GM21825 (cell line): ENCODE measurements at regions not wholly inside any gene's neighbourhood (a gene's known extent, or its start where the extent isn't known, plus 50 kb on each side); places are given as distances from the start of the nearest gene placed in this dataset.
"Not testable (repeated sequence)": the region's sequence is repeated elsewhere in the genome, so short reads cannot be mapped to it uniquely, and the experiment has no call there.

Experiments
- ATAC-seq: cut with Tn5 transposase; IDR thresholded peaks from one replicate; pipeline ENCODE4 v1.9.1; 2021; ENCODE audit warnings: mild to moderate bottlenecking, moderate library complexity; ENCODE audit not compliant: unreplicated experiment

DNA sequence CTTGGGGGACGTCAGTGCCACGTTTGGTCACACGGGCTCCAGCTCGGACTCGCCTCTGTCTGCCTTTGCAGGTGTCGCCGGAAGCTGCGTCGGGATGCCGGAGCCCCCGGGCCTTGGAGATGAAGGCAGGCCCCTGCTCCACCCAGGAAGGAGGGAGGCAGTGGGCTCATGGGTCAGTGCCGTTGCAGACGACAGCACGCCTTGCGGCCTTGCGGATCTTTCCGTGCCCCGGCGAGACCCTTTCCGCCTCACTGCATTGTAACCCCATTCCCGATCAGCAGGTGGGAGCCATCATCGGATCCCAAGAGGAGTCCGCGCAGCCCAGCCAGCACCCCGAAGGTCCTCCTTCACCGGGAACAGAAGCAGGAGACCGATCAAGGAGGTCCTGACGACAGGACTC is 1422.2 kb upstream of the PCDH10 start:
- ATAC-seq: not testable (repeated sequence)

DNA sequence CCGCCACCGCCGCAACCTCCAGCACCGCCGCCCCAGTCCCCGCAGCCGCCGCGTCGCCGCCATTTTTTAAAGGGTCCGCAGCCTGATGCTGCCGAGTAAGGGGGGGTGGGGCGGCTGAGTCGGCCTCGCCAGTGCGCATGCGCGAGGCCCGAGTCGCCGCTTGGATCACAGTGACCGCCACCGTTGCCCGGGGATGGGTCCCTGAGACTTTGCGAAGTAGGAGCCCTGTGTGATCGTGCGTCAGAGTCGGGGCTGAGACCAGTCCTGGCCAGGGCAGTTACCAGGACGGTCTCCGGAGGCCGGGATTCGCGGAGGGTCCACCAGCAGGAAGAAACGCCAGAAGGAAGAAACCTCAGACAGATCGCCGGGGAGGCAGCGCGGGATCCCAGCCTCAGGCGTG is 1421.7 kb upstream of the PCDH10 start:
- not testable (repeated sequence) for ATAC-seq

GRCh38 chr4:131729205-131729604 is 1419.9 kb upstream of the PCDH10 start:
- not testable (repeated sequence) for ATAC-seq

DNA sequence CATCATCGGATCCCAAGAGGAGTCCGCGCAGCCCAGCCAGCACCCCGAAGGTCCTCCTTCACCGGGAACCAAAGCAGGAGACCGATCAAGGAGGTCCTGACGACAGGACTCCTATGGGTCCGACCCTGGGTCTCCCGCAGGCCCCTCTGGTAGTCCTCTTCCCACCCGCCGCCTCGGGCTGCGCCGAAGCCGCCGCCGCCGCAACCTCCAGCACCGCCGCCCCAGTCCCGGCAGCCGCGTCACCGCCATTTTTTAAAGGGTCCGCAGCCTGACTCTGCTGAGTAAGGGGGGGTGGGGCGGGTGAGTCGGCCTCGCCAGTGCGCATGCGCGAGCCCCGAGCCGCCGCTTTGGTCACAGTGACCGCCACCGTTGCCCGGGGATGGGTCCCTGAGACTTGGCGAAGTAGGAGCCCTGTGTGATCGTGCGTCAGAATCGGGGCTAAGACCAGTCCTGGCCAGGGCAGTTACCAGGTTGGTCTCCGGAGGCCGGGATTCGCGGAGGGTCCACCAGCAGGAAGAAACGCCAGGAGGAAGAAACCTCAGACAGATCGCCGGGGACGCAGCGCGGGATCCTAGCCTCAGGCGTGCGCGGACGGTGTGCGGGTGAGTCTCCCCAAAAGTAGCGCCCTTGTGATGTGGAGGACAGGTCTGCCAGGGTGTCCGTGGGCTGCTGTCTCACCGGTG is 1419.2 kb upstream of the PCDH10 start:
- ATAC-seq: not testable (repeated sequence)

DNA sequence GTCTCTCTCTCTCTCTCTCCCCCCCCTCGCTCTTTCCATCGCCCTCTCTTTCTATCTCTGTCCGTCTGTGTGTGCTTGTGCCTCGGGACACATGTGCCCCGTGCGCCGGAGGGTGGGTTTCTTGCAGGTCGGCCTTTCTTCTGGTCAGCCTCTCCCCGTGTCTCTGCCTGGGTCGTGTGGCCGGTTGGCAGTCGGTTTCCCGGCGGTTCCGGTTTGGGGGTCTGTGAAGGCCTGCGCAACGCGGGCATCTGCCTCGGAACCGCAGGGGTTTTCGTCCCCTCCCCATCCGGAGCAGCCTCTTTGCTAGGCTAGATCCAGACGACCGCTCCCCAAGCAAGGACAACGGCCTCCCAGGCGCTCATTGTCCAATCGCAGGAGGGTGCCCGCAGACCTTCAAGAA is 1418.5 kb upstream of the PCDH10 start:
- ATAC-seq: not testable (repeated sequence)

DNA sequence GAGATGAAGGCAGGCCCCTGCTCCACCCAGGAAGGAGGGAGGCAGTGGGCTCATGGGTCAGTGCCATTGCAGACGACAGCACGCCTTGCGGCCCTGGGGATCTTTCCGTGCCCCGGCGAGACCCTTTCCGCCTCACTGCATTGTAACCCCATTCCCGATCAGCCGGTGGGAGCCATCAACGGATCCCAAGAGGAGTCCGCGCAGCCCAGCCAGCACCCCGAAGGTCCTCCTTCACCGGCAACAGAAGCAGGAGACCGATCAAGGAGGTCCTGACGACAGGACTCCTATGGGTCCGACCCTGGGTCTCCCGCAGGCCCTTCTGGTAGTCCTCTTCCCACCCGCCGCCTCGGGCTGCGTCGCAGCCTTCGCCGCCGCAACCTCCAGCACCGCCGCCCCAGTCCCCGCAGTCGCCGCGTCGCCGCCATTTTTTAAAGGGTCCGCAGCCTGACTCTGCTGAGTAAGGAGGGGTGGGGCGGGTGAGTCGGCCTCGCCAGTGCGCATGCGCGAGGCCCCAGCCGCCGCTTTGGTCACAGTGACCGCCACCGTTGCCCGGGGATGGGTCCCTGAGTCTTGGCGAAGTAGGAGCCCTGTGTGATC is 1417.0 kb upstream of the PCDH10 start:
- not testable (repeated sequence) for ATAC-seq

DNA sequence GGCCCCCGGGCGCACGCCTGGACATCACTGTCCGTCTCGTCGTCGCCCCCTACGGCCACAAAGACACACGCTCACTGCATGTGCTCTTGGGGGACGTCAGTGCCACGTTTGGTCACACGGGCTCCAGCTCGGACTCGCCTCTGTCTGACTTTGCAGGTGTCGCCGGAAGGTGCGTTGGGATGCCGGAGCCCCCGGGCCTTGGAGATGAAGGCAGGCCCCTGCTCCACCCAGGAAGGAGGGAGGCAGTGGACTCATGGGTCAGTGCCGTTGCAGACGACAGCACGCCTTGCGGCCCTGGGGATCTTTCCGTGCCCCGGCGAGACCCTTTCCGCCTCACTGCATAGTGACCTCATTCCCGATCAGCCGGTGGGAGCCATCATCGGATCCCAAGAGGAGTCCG is 1414.8 kb upstream of the PCDH10 start:
- ATAC-seq: not testable (repeated sequence)

- not testable (repeated sequence) for ATAC-seq
Observed at GRCh38 chr4:131734851-131735385, 1414.2 kb upstream of the PCDH10 start.

DNA sequence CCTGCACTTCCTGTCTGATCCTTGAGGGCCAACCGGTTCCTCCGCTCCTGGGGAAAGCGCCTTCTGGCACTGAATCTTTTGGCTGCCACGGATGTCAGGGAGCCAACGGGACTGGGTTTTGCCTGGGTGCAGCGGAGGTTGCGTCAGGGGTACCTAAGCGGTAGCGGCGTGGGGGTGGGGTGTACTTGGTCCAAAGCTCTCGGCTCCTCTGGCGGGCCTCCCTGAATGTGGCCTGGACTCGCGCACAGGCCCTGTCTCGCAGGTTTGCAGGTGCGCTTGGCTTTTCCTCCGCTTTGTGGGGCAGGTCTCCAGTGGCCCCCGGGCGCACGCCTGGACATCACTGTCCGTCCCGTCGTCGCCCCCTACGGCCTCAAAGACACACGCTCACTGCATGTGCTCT is 1410.1 kb upstream of the PCDH10 start:
- ATAC-seq: not testable (repeated sequence)

DNA sequence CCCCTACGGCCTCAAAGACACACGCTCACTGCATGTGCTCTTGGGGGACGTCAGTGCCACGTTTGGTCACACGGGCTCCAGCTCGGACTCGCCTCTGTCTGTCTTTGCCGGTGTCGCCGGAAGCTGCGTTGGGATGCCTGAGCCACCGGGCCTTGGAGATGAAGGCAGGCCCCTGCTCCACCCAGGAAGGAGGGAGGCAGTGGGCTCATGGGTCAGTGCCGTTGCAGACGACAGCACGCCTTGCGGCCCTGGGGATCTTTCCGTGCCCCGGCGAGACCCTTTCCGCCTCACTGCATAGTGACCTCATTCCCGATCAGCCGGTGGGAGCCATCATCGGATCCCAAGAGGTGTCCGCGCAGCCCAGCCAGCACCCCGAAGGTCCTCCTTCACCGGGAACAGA is 1407.3 kb upstream of the PCDH10 start:
- not testable (repeated sequence) for ATAC-seq

- ATAC-seq: not testable (repeated sequence)
Observed at GRCh38 chr4:131742536-131743205, 1406.4 kb upstream of the PCDH10 start.

GRCh38 chr4:131743348-131743747 is 1405.7 kb upstream of the PCDH10 start:
- ATAC-seq: not testable (repeated sequence)

GRCh38 chr4:131747203-131747602 is 1401.9 kb upstream of the PCDH10 start:
- not testable (repeated sequence) for ATAC-seq

DNA sequence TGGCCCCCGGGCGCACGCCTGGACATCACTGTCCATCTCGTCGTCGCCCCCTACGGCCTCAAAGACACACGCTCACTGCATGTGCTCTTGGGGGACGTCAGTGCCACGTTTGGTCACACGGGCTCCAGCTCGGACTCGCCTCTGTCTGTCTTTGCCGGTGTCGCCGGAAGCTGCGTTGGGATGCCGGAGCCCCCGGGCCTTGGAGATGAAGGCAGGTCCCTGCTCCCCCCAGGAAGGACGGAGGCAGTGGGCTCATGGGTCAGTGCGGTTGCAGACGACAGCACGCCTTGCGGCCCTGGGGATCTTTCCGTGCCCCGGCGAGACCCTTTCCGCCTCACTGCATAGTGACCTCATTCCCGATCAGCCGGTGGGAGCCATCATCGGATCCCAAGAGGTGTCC is 1399.9 kb upstream of the PCDH10 start:
- ATAC-seq: not testable (repeated sequence)

- ATAC-seq: not testable (repeated sequence)
Observed at GRCh38 chr4:131750006-131750405, 1399.1 kb upstream of the PCDH10 start.

DNA sequence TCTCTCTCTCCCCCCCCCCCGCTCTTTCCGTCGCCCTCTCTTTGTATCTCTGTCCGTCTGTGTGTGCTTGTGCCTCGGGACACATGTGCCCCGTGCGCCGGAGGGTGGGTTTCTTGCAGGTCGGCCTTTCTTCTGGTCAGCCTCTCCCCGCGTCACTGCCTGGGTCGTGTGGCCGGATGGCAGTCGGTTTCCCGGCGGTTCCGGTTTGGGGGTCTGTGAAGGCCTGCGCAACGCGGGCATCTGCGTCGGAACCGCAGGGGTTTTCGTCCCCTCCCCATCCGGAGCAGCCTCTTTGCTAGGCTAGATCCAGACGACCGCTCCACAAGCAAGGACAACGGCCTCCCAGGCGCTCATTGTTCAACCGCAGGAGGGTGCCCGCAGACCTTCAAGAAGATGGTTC is 1398.6 kb upstream of the PCDH10 start:
- not testable (repeated sequence) for ATAC-seq

DNA sequence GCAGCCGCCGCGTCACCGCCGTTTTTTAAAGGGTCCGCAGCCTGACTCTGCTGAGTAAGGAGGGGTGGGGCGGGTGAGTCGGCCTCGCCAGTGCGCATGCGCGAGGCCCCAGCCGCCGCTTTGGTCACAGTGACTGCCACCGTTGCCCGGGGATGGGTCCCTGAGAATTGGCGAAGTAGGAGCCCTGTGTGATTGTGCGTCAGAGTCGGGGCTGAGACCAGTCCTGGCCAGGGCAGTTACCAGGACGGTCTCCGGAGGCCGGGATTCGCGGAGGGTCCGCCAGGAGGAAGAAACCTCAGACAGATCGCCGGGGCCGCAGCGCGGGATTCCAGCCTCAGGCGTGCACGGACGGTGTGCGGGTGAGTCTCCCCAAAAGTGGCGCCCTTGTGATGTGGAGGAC is 1386.9 kb upstream of the PCDH10 start:
- ATAC-seq: not testable (repeated sequence)

DNA sequence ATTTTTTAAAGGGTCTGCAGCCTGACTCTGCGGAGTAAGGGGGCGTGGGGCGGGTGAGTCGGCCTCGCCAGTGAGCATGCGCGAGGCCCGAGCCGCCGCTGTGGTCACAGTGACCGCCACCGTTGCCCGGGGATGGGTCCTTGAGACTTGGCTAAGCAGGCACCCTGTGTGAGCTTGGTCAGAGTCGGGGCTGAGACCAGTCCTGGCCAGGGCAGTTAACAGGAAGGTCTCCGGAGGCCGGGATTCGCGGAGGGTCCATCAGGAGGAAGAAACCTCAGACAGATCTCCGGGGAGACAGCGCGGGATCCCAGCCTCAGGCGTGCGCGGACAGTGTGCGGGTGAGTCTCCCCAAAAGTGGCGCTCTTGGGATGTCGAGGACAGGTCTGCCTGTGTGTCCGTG is 1384.4 kb upstream of the PCDH10 start:
- no peak for ATAC-seq

- not testable (repeated sequence) for ATAC-seq
Observed at GRCh38 chr4:131774382-131774781, 1374.7 kb upstream of the PCDH10 start.

GRCh38 chr4:131810565-131810964 is 1338.5 kb upstream of the PCDH10 start:
- not testable (repeated sequence) for ATAC-seq
